Endothelial cell of umbilical vein (primary cell): ENCODE measurements at regions not wholly inside any gene's neighbourhood (a gene's known extent, or its start where the extent isn't known, plus 50 kb on each side); places are given as distances from the start of the nearest gene placed in this dataset.

Source experiments
- BruUV-seq: library from RNA; stranded (reverse); fragments of 400-500 nt; replicated peaks from 2 replicates; lab custom pipeline; 2021; lab: Mats Ljungman, UMichigan
- CTCF ChIA-PET: fragments of 300-600, 350-600 bp; sonication (Branson Sonifier 250); formaldehyde crosslinking; loops from one replicate; lab custom pipeline; 2021; ENCODE audit warnings: antibody characterized with exemption, inconsistent platforms; lab: Charles Lee
- POLR2A ChIA-PET: fragments of 300-600, 350-600 bp; sonication (Branson Sonifier 250); formaldehyde crosslinking; loops from one replicate; lab custom pipeline; 2021; ENCODE audit warnings: antibody characterized with exemption, inconsistent platforms; lab: Charles Lee
- DNase-seq: peaks from one replicate; pipeline ENCODE4 v3.0.0-alpha.2; 2011; ENCODE audit warnings: low read depth, low spot score
- FAIRE-seq: peaks from 2 replicates; lab custom pipeline; 2011; peaks lifted over from hg19 to GRCh38; lab: Jason Lieb, UNC
- H2AFZ ChIP-seq: 2 replicates; pipeline ENCODE4 v1.6.0; 2012; ENCODE audit warnings: low read depth, low read length, control low read depth, inconsistent platforms
- H3K27ac ChIP-seq: 2 replicates; pipeline ENCODE4 v1.5.1; 2011; ENCODE audit warnings: low read depth, mild to moderate bottlenecking, control low read depth, low read length, moderate library complexity; ENCODE audit not compliant: insufficient read depth
- H3K27me3 ChIP-seq, 2 experiments: 2 replicates each; pipeline versions ENCODE4 v1.6.0 to v1.6.1; 2011; ENCODE audit warnings: low read length in 2 of 2, mixed read lengths in 1 of 2; ENCODE audit not compliant: control insufficient read depth in 2 of 2, insufficient read depth in 2 of 2
- H3K36me3 ChIP-seq, 2 experiments: 2 replicates in 1 of 2; 3 replicates in 1 of 2; pipeline ENCODE4 v1.5.1; 2011; ENCODE audit warnings: low read length in 2 of 2, mild to moderate bottlenecking in 1 of 2, moderate library complexity in 1 of 2; ENCODE audit not compliant: control insufficient read depth in 2 of 2, insufficient read depth in 2 of 2; ENCODE audit errors: extremely low read depth in 1 of 2
- H3K4me1 ChIP-seq: 3 replicates; pipeline ENCODE4 v1.5.1; 2011; ENCODE audit warnings: mild to moderate bottlenecking, low read length; ENCODE audit not compliant: control insufficient read depth, insufficient read depth; ENCODE audit errors: extremely low read depth
- H3K4me2 ChIP-seq: 2 replicates; pipeline ENCODE4 v1.6.1; 2011; ENCODE audit warnings: low read length, control low read depth, mixed read lengths; ENCODE audit not compliant: insufficient read depth
- H3K4me3 ChIP-seq, 3 experiments: fragments of 200-600 bp in 1 of 3; sonication (generic), shearing (Covaris generic) in 1 of 3; replicated peaks in 1 of 3; 2 replicates each; pipeline ENCODE4 v1.5.1; 2011 to 2016; ENCODE audit warnings: control low read depth in 3 of 3, low read length in 3 of 3, mild to moderate bottlenecking in 2 of 3, inconsistent platforms in 1 of 3, low read depth in 1 of 3, moderate library complexity in 1 of 3; ENCODE audit not compliant: insufficient read depth in 1 of 3
- H3K79me2 ChIP-seq: 2 replicates; pipeline ENCODE4 v1.6.0; 2012; ENCODE audit warnings: low read length, inconsistent platforms; ENCODE audit not compliant: control insufficient read depth, insufficient read depth
- H3K9ac ChIP-seq: replicated peaks from 2 replicates; pipeline ENCODE3; 2011; ENCODE audit warnings: low read length, control low read depth; ENCODE audit not compliant: insufficient read depth; ENCODE audit errors: extremely low read depth
- H3K9me1 ChIP-seq: replicated peaks from 3 replicates; pipeline ENCODE4 v1.6.0; 2011; ENCODE audit warnings: mild to moderate bottlenecking, low read length; ENCODE audit not compliant: control insufficient read depth, insufficient read depth; ENCODE audit errors: extremely low read depth
- H3K9me3 ChIP-seq: replicated peaks from 2 replicates; pipeline ENCODE4 v1.5.1; 2012; ENCODE audit warnings: low read length, inconsistent platforms; ENCODE audit not compliant: control insufficient read depth, insufficient read depth
- H4K20me1 ChIP-seq: replicated peaks from 2 replicates; pipeline ENCODE3; 2011; ENCODE audit warnings: mild to moderate bottlenecking, low read length; ENCODE audit not compliant: control insufficient read depth, insufficient read depth; ENCODE audit errors: extremely low read depth
- CTCF ChIP-seq, 2 donors: IDR thresholded peaks; 1 replicate in 1 of 2; 2 replicates in 1 of 2; pipeline ENCODE4 v1.5.1; 2011; ENCODE audit warnings: low read length in 2 of 2, mild to moderate bottlenecking in 2 of 2, moderate library complexity in 2 of 2, control low read depth in 1 of 2, inconsistent platforms in 1 of 2, low read depth in 1 of 2; ENCODE audit not compliant: insufficient read depth in 1 of 2; ENCODE audit errors: extremely low read depth in 1 of 2
- EZH2 ChIP-seq: IDR thresholded peaks from 2 replicates; pipeline ENCODE4 v1.6.1; 2012; ENCODE audit warnings: borderline replicate concordance, low read depth, mild to moderate bottlenecking, moderate library complexity, low read length, inconsistent platforms; ENCODE audit not compliant: severe bottlenecking
- FOS ChIP-seq: IDR thresholded peaks from 2 replicates; pipeline ENCODE4 v1.6.1; 2011; ENCODE audit warnings: mild to moderate bottlenecking, low read length, moderate library complexity, borderline replicate concordance; ENCODE audit not compliant: insufficient read depth
- GATA2 ChIP-seq: IDR thresholded peaks from 2 replicates; pipeline ENCODE4 v1.7.0; 2011; ENCODE audit warnings: low read depth, mild to moderate bottlenecking, moderate library complexity, mixed read lengths, low read length; ENCODE audit not compliant: insufficient read length, insufficient read depth
- JUN ChIP-seq: IDR thresholded peaks from 2 replicates; pipeline ENCODE4 v1.6.1; 2011; ENCODE audit warnings: borderline replicate concordance, low read depth; ENCODE audit not compliant: insufficient read length, insufficient read depth
- MYC ChIP-seq: IDR thresholded peaks from one replicate; pipeline ENCODE4 v1.6.1; 2011; ENCODE audit warnings: mild to moderate bottlenecking, low read depth, low read length
- POLR2A ChIP-seq: IDR thresholded peaks from 2 replicates; pipeline ENCODE4 v1.6.1; 2012; ENCODE audit warnings: low read depth, mild to moderate bottlenecking, control low read depth, low read length
- POLR2AphosphoS5 ChIP-seq: IDR thresholded peaks from 2 replicates; pipeline ENCODE4 v1.6.1; 2012; ENCODE audit warnings: low read depth, mild to moderate bottlenecking, control low read depth, low read length, moderate library complexity; ENCODE audit not compliant: insufficient read depth
- dilution Hi-C: fragments of 300-500 bp; cut with MboI; formaldehyde crosslinking; loops from one replicate; pipeline ENCODE4 v1.15.0; 2019; ENCODE audit warnings: low sequenced_read_pairs; ENCODE audit not compliant: extremely low pct_ligation_motif_present
- intact Hi-C: fragments of 100-400 bp; cut with micrococcal nuclease; formaldehyde crosslinking; loops from one replicate; pipeline ENCODE4 v1.10.0; 2022
- TF ChIP-seq, protein P1 (sequence below): IDR thresholded peaks from 2 replicates; pipeline ENCODE4 v1.6.1; 2011; ENCODE audit not compliant: insufficient read depth, insufficient read length

GRCh38 chr14:28629328-28630004 lies 137.1 kb upstream of the FOXG1 start:
- BruUV-seq, result no TSS peak
- H4K20me1 ChIP-seq, result no peaks in the 10 kb centered on the region
- intact Hi-C loops, result loop anchor here (10.0 kb wide), 1 partner anchor 1645 kb away; no protein-coding TSS in a partner anchor
- TF ChIP-seq JUN (no peak), POLR2AphosphoS5 (no peak), FOS (no peak), CTCF (IDR thresholded peaks at IDR 0.05; ENCODE audit: extremely low read depth in 1 of 2, insufficient read depth in 1 of 2, low read depth in 1 of 2, low read length in 2 of 2) (no peak), EZH2 (no peak), POLR2A (no peak), GATA2 (no peak), MYC (no peak)
- TF ChIP-seq, protein P1, sequence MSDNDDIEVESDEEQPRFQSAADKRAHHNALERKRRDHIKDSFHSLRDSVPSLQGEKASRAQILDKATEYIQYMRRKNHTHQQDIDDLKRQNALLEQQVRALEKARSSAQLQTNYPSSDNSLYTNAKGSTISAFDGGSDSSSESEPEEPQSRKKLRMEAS, result no peak
- no peak for DNase-seq
- H3K9ac ChIP-seq, result no peak overlapping the region
- H2AFZ ChIP-seq, result no peak overlapping the region
- no peaks in the 10 kb centered on the region for H3K9me1 ChIP-seq
- H3K9me3 ChIP-seq, result no peaks in the 10 kb centered on the region
- H3K36me3 ChIP-seq, result no peaks in the 10 kb centered on the region
- dilution Hi-C loops, result no loop called here
- no peak overlapping the region for H3K4me3 ChIP-seq
- no peak overlapping the region for H3K27ac ChIP-seq
- H3K79me2 ChIP-seq, result no peaks in the 10 kb centered on the region
- FAIRE-seq, result no peak
- peaks cover 0 to 2% of the 10 kb centered on the region in 2 experiments for H3K27me3 ChIP-seq
- no peak overlapping the region for H3K4me2 ChIP-seq
- CTCF ChIA-PET, result no interaction called here
- POLR2A ChIA-PET, result no interaction called here
- H3K4me1 ChIP-seq, result no peaks in the 10 kb centered on the region
